Left colon (tissue), 2 donors: ENCODE measurements at regions not wholly inside any gene's neighbourhood (a gene's known extent, or its start where the extent isn't known, plus 50 kb on each side); places are given as distances from the start of the nearest gene placed in this dataset.
"Not testable (repeated sequence)": the region's sequence is repeated elsewhere in the genome, so short reads cannot be mapped to it uniquely, and the experiment has no call there.

Experiments
- ATAC-seq: fragments of 200-7000 bp; cut with Tn5 transposase; one replicate; pipeline ENCODE4 v1.9.1; 2020; ENCODE audit warnings: mild to moderate bottlenecking, moderate library complexity
- DNase-seq, 2 donors: peaks; one replicate each; pipeline ENCODE4 v3.0.0-alpha.2; 2020
- intact Hi-C, 2 donors: fragments of 100-400 bp; cut with DNase I in 1 of 2; cut with micrococcal nuclease in 1 of 2; formaldehyde crosslinking; loops; one replicate each; pipeline versions ENCODE4 v1.11.2 to v1.14.0; 2022; cut with DNase I, micrococcal nuclease
- donor health status: DM: no; HTN: no; CAD: no.
- donor health status: DM: yes; HTN: yes; CAD: no.

DNA sequence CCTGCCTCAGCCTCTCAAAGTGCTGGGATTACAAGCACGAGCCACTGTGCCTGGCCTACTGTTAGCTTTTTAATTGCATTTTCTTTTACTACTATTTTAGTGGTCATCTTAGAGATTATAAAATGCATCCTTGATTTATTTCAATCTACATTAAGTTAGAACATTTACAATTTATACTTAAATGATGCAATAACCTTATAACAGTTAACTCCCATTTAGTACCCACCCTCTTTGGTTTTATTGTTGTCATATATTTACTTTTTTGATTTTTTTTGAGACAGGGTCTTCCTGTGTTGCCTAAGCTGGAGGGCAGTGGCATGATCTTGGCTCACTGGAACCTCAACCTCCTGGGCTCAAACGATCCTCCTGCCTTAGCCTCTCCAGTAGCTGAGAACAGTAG lies 77.3 kb downstream of the PPCDC start:
- DNase-seq = no peak
- intact Hi-C loops = no loop called here

DNA sequence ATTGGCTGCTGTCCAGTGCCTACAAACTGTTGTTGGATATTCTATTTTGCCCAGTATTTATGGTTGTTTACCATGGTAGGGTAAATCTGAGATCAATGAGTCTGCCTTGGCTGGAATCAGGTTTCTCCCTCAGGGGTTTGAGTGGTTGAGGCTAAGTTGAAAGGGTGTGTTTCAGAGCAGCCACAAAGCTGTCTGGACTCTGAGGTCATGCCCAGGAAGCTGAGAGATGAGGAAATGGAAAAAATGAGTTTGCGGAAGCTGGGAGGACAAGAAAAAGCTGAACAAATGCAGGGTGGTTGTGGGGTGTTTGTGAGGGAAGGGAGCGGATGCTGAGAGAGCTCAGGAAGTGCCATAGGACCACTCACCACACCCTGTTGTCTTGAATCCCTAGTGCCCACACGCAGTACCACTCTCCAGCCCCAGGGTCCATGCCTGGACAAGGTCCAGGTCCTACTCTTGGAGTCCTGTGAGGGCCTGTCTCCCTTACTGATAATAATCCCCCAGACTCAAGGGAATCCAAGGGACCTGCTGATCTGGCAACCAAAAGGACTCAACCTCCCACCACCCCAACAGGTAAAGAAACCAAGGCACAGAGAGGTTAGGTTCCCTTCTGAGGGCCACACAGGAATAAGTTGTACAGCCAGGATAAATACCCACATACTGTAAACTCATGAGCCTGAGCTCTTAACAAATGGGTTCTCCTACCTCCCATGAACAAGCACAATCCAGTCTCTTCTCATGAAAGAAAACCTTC lies 81.6 kb downstream of the PPCDC start:
- DNase-seq = peak in 1 of 2 donors; percentile 49
- intact Hi-C loops = no loop called here
- peak; percentile 73 for ATAC-seq

More for the DNA sequence above, 77.3 kb downstream of the PPCDC start:
- ATAC-seq = no peak

DNA sequence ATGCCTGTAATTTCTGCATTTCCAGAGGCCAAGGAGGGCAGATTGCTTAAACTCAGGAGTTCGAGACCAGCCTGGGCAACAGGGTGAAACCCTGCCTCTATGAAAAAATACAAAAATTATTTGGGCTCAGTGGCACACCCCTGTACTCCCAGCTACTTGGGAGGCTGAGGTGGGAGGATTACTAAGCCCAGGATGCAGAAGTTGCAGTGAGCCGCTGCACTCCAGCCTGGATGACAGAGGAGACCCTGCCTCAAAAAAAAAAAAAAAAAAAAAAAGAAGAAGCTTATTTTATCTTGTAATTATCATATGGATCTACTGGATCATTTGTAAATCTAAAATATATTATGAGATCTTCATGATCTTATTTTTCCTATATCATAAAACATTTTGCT lies 84.1 kb downstream of the PPCDC start:
- no peak for ATAC-seq
- no peak for DNase-seq
- intact Hi-C loops = no loop called here

DNA sequence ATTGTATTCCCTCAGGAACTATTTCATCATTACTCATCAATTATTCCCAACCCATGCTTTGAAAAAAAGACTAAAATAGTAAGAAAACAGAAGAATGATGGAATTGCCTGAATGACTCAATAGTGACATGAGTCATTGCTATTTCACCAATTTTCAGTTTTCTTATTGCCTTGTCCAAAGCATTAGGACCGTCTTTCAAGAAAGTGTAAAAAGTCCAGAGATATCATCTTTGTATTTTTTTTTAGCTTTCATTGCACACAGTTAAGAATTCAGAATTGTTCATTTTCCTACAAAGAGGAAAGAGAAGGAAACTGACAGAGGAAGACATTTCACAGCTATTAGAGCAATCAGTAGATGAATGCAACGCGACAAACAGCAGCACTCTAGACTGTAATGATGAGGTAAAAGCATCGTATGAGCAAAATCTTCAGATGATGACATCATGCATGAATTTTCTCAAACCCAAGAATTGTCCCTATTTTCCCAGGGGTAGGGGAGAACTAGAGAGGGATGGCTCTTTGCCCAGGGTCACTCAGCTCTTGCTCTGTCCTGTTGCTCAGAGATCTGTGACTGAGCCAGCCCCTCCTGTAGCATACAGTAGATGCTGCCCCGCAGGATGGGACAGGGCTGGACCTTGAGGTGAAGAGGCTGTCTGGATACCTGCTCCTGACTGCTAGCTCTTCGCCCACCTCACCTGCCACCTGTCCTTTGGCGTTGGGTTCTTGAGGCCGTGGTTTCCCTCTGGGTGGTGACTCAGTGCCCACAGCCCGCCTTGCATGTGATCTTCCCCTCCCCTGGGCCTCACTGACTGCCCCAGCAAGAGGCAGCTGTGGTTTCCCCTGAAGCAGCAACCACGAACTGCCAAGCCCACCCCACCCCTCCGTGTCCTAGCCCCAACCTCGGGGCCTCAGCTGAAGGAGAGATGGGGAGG lies 84.8 kb downstream of the PPCDC start:
- intact Hi-C loops = no loop called here
- DNase-seq = peak; percentile 33 to 66
- ATAC-seq = peak; percentile 26

DNA sequence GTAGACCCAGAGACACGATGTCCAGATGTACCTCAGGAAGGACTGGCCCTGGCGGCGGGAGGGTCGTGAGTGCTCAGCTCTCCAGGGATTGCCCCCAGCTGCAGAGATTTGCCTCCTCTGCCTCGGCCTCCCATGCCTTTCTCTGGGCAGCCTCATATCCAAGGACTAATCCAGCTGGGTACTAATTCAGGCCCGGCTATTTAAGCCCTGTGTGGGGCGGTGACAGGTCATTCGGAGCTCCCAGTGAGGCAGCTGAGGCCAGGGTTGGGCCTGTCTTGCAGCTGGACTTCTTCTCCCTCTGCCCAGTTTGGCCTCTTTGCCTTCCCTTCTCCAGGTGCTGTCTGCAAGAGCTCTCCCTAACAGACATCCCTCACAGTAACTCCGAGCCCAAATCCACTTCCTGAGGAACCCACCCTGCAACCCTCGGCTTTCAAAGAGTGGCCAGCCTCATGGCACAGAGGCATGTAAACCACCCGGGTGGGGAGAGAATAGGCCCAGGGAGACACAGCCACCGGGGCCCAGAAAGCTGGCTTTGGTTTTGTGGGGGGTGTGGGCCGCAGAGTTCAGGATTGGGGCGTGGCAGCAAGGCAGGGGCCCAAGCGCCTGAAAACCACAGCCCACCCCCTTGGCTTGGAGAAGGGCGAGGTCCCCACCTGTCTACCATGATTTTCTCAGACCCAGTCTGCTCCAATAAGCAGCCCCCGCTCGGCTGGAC lies 85.8 kb downstream of the PPCDC start:
- ATAC-seq = no peak
- DNase-seq = no peak
- intact Hi-C loops = no loop called here

DNA sequence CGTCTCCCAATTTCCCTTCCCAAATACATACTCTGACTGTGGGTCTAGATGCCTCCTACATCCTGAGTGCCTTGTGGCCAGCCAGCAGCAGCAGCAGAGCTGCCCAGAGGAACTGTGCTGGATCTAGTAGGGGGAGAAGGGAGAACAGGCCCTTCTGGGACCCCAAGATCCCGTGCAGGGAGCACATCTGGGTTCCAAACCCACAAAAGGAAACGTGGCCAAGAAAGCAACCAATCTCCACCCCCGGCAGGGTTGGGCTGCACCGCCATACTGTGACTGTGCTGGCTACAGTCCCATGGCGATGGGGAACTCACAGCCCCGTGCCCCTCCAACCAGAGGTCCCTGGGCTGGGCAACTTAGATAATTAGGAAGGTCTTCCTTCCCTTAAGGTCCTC lies 86.3 kb downstream of the PPCDC start:
- no peak for ATAC-seq
- no peak for DNase-seq
- intact Hi-C loops = no loop called here

DNA sequence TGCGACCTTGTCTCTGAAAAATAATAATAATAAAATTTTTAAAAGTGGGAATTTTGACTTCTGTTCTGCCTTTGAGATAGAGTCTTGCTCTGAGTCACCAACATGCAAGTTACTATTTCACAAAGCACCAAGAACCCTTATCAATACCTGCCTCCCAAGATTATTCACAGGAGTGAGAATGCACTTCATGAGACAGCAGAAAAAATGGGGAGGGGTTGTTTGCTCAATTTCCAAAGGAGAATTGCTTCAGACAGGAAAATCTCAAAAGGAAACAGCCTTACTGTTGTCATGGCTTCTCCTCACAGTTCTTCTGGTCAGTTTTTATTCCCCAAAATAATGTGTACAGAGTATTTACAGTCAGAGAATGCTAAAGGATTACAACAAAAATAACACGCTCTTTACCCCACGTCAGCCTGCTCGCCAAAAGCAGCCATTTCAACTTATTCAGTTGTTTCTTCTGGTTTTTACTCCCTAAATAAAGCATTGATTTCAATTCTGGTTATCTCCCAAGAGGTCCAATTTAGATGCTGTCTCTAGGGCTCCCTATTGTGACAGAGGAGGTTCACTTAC lies 89.0 kb downstream of the PPCDC start:
- no peak for DNase-seq
- ATAC-seq = no peak
- intact Hi-C loops = no loop called here

DNA sequence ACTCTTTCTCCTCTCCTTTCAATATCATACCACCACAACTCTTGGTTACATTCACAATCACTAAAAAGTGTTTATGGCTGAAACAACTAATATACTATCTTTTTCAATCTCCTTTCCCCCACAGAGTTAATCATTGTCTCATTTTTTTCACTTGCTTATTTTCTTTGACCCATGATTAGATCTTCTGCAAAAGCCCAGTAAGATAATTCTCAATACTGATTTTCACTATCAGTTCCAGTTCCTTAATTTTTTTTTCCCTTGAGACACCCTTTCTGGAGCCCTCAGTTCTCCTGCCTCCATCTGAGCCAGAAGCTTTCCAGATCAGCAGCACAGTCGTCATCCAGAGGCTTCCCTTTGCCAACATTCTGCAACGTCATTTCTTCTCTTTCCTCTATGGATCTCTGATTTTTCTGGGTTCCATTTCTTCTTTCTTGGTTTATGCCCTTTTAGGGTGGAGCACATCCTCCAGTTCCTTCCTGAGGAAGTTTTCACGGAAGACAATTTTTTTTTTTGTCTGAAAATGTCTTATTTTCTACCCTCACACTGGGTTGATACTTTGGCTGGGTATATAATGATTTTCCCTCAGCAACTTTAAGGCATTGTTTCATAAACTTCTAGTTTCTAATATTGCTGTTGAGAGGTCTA lies 88.7 kb upstream of the C15orf39 start:
- intact Hi-C loops = no loop called here
- no peak for DNase-seq
- ATAC-seq = no peak

DNA sequence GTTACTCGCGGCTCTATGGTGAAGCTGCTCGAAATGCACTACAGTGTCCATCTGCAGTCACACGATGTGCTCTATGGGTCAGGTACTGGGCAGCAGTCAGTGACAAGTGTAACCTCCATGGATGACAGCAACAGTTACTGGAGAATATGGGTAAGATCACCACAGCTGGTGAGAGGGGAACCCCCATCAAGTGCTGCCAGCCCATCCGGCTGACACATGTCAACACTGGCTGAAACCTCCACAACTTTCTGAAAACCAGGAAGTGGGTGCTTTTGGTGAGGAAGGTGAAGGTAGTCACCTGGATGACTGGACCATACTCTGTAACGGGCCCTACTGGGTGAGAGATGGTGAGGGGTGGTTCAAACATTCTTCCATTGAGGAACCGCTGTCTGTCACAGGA lies 87.4 kb upstream of the C15orf39 start:
- no peak for ATAC-seq
- intact Hi-C loops = no loop called here
- no peak for DNase-seq

DNA sequence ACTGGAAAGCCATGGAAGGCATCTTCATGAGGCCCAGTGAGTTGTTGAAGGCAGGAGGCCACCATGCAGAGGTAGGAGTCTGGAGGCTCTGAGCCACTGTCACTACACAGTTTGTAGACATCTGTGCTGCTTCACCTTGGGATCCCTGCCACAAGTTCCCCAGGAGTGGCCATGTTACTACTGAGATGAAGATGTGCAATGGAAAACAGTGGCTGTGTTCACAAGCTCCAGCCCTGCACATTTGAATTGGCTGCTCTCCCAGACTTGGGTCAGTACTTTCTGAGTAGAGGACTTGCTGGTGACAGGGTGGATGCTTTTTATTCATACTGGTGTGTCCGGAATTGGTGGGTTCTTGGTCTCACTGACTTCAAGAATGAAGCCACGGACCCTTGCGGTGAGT lies 86.9 kb upstream of the C15orf39 start:
- DNase-seq = no peak
- ATAC-seq = no peak
- intact Hi-C loops = no loop called here

DNA sequence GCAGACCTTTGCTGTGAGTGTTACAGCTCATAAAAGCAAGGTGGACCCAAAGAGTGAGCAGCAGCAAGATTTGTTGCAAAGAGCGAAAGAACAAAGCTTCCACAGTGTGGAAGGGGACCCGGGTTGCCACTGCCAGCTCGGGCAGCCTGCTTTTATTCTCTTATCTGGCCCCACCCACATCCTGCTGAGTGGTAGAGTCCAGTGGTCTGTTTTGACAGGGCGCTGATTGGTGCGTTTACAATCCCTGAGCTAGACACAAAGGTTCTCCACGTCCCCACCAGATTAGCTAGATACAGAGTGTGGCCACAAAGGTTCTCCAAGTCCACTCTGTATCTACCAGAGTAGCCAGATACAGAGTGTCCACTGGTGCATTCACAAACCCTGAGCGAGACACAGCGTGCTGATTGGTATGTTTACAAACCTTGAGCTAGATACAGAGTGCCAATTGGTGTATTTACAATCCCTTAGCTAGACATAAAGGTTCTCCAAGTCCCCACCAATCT lies 86.2 kb upstream of the C15orf39 start:
- DNase-seq, ATAC-seq, intact Hi-C loops: not testable (repeated sequence)

DNA sequence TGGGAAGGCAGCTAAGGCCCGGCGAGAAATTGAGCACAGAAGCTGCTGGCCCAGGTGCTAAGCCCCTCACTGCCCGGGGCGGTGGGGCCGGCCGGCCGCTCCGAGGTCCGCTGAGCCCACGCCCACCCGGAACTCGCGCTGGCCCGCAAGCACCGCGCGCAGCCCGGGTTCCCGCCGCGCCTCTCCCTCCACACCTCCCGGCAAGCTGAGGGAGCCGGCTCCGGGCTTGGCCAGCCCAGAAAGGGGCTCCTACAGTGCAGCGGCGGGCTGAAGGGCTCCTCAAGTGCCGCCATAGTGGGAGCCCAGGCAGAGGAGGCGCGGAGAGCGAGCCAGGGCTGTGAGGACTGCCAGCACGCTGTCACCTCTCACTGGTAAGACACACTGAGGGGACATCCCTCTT lies 85.5 kb upstream of the C15orf39 start:
- intact Hi-C loops, ATAC-seq, DNase-seq: not testable (repeated sequence)

DNA sequence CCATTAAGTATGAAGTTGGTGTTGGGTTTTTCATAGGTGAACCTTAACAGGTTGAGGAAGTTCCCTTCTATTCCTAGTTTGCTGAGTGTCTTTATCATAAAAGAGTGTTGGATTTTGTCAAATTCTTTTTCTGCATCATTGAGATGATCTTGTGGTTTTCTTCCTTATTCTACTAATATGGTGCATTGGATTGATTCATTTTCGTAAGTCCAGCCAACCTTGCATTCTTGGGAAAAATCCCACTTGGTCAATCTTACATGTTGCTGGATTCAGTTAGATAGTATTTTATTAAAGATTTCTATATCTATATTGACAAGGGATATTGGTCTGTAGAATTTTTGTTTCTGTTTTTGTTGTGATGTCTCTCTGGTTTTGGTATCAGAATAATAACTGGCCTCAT lies 83.7 kb upstream of the C15orf39 start:
- intact Hi-C loops = no loop called here
- no peak for DNase-seq
- ATAC-seq = no peak

DNA sequence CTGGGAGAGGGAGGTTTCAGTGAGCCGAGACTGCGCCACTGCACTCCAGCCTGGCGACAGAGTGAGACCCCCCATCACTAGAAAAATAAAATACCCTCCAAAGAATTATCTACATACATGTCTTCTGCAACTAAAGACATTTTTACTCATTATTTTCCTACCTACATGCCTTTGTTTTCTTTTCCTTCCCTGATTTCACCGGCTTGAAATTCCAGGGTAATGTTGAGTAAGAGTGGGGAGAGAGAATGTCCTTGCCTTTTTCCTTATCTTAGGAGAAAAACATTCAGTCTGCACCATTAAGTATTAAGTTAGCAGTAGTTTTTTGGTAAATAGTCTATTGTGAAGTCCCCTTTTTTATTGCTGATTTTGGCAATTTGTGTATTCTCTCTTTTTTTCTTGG lies 82.4 kb upstream of the C15orf39 start:
- DNase-seq, intact Hi-C loops, ATAC-seq: not testable (repeated sequence)

DNA sequence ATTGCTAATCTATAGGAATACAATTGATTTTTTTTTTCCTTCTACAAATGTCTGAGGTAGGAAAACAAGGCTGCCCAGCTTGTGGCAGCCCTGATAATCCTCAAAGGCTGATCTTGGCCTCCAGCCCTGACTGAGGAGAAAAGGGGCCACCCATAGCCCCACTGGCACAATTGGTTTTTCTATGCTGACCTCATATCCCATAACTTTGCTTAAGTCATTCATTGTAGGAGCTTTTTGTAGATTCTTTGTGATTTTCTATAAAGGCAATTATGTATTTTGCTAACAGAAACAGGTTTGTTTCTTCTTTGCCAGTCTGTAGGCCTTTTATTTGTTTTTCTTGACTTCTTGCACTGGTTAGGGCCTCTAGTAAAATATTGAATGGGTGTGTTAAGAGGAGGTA lies 80.2 kb upstream of the C15orf39 start:
- no peak for DNase-seq
- no peak for ATAC-seq
- intact Hi-C loops = no loop called here

DNA sequence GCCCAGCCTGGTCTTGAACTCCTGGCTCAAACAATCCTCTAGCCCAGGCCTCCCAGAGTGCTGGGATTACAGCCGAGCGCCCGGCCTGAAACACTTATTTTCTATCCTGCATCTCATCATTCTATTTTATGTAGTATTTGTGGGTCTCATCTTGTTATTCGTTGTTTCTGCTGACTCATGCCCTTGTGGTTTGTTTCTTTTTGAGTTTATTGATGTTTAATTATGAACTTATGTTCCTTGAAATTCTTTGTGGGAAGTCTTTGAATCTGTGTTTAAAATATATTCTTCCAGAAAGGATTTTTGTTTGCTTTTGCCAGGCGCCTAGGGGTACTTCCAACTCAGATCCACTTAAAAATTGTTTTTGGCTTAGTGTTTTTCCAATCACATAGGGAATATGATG lies 78.3 kb upstream of the C15orf39 start:
- intact Hi-C loops = no loop called here
- DNase-seq = no peak
- ATAC-seq = no peak

DNA sequence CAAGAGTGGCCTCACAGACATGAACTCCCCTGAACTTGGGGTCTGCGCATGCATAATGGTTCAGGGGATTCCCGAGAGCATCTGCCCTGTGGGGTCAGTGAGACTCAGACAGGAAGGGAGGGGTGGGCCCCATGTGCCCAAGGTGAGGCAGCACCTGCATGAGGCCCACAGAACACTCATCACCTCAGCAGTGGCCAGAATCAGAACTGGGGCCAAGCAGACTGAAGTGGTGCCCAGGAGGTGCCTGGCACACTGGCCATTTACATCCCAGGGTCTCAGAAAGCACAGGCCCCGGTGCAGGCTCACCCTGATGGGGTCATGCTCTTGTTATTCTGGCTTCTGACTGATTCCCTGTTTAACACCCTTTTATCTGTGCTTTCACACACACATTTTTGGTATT lies 77.4 kb upstream of the C15orf39 start:
- DNase-seq, ATAC-seq, intact Hi-C loops: not testable (repeated sequence)

DNA sequence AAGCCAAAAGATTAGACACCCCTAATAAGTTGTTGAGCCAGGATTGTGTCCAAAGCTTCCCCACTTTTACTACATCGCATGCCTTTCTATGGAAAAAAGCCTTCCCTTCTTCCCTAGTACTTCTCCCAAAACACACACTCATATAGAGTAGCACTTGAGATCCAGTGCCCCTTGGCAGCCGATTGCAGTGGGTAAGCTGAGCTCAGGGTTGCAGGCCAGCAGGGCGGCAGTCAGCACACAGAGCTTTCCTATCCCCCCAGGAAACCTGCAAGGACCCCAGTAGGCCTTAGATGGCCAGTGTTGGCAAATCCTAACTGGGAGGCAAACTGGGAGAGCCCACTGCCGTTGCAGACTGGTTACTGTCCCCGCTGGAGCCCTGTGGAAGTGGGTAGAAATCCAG lies 75.7 kb upstream of the C15orf39 start:
- DNase-seq = no peak
- intact Hi-C loops = no loop called here
- ATAC-seq = no peak
